ENCODE measurements at regions not wholly inside any gene's neighbourhood (a gene's known extent, or its start where the extent isn't known, plus 50 kb on each side); places are given as distances from the start of the nearest gene placed in this dataset.

- no peak for DNase-seq
Observed at GRCh38 chr18:39072970-39073369, 1507.4 kb upstream of the CELF4 start.

DNA sequence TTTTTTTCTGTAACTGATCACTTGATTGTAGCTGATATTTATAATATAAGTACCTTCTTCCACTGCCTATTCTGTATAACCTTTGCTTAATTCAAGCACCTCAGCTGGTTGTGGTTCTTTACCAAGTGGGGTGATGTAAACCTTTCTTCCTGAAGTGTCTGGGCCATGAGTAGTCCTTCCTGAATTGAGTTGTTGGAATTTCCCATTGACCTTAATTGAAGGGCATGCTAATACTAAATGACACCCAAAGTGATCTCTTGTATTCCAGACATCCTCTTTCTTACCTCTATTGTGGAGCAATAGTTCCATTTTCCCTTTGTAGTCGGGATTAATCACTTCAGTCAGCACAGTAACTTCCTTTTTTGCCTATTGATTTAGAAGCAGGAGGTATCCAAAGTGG, 1496.8 kb upstream of the CELF4 start:
- no peak for DNase-seq

DNA sequence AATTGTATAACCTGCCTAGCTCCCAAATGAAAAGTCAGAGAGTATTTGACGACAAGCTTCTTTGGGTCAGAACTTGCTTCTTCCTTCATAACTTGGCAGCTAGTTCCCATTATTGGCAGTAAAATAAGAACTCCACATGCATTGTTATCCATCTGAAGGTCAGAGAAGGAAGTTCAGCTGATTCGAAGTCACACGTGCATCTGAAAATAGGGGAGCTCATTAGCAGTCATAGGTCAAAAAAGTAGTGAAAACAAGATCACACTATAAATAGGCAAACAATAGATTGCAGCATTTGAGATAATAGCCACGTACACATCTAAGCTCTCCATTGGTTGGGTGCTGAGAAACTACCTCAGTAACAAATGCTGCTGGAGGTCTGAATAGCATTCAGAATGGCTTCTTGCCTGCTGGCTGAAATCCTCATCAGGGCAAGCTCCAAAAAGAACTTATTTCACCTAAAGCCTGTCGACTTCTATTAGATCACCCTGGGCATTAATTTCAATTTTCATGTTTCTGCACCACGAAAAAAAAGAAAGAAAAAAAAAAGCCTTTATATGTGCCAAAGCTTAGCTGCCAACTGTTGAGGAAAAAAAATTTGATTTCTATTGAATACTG, 1492.9 kb upstream of the CELF4 start:
- no peak for DNase-seq

DNA sequence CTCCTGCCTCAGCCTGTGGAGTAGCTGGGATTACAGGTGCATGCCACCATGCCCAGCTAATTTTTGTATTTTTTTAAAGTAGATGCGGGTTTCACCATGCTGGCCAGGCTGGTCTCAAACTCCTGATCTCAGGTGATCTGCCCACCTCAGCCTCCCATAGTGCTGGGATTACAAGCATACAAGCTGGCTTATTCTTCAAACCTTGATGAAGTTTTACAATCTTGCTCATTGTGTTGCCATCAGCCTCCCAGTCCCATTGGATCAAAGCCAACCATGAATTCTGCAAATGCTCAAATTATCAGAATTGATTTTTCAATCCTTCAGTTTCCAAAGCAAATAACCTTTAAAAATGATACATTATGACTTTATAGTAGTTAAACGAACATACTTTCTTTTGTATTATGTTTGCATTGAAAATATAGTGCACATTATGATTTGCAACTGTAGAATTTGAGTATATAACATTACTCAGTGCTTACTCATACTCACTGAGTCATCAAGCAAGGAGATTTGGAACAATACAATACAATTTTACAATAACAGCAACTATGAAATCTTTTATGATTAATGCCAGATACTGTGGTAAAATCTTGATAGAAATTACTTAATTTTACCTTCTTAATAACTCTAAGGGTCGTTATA, 1491.9 kb upstream of the CELF4 start:
- DNase-seq = no peak

- DNase-seq = no peak
Observed at GRCh38 chr18:39053571-39053970, 1488.0 kb upstream of the CELF4 start.

DNA sequence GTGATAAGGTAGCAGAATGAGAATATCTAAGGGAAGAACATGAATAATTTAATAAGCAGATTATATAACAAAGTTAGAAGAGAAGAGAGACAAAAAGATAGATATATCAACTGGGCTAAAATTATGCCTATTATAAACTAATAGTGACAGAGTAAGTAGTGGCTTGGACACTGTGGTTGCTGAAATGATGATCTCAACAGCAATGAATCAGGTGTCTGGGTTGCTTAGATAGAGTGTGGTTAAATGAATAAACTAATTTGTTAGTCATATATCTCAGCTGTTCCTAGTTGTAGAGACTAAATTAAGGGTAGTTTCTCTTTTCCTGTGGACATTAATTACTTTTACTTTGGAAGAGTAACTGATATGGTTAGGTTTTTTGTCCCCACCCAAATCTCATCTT, 1485.4 kb upstream of the CELF4 start:
- no peak for DNase-seq

DNA sequence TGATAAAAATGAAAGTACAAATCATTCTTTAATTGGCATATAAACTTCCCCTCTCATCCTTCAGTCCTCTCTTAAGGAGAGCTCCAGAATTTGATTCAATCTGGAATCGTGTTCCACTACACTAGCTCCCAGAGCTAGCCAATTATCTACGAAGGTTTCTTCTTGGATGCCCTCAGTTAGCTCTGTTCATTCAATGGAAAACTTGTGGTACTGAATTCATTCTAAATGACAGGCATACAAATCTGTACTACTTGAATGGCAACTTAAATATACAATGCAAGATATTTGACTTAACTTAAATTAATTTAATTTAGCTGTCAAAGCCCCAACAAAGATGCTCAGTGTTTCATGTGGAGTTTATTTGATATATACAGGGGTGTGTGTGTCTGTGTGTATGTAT, 1474.2 kb upstream of the CELF4 start:
- DNase-seq = no peak

- no peak for DNase-seq
Observed at GRCh38 chr18:39037925-39038324, 1472.3 kb upstream of the CELF4 start.

GRCh38 chr18:39033312-39033711, 1467.7 kb upstream of the CELF4 start:
- no peak for DNase-seq

DNA sequence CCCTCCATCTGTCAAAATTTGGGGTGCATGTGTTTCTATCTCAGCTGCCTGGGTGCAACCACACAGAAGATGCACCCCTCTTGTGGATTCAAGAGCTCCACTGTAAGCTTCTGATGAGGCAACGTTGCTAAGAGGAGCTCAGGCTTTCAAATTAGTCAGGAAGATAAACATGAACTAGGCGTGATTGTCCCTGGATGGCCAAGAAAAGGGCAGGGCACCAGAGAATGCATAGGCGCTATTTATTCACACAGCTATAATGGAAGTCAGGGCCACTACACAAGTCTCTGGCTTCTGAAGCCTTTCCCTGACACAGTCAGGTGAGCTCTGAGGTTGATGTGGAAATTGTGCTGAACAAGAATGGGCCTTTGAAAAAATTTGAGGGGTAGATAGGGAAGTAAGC, 1466.0 kb upstream of the CELF4 start:
- DNase-seq = no peak

- no peak for DNase-seq
Observed at GRCh38 chr18:39030124-39030655, 1464.6 kb upstream of the CELF4 start.

GRCh38 chr18:39025531-39025930, 1459.9 kb upstream of the CELF4 start:
- DNase-seq = no peak

GRCh38 chr18:39019989-39020388, 1454.4 kb upstream of the CELF4 start:
- DNase-seq = no peak

DNA sequence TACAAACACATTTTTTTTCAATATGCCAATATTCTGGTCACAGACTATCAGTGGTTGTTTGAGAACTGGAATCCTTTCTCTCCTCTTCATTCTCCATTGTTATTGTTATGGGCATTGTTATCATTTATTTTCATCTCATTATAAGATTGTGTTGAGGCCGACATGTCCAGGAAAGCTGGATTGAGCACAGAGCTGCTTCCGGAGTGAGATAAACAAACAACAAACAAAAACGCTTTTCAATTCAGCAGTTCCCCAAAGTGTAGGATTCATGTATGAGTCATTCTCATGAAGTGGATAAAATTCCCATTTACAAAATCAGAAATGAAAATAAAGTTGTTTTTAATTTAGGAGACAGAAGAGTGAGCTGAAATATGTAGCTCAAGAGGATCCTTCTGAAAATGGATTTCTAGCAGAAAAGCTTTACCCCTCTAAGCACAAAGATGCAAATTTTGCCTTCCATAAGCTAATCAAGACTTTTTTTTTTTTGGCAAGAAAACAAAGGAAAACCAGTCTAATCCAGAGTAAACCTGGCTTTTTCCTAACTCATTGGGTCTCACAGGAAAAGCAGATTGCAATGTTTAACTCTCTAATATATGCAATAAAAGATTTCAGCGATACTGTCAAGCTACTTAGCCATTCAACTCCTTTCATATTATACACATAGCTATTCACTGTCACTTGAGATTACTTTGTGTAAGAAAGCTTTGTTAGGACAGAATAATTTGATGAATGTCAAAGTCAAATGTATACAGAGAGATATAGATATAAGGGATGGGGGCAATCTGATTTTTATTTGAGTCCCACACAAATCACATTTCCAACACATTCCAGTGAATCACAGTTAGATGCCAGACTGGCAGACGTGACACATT, 1441.7 kb upstream of the CELF4 start:
- DNase-seq = no peak

- no peak for DNase-seq
Observed at GRCh38 chr18:38996056-38996455, 1430.5 kb upstream of the CELF4 start.

- no peak for DNase-seq
Observed at GRCh38 chr18:38993342-38993741, 1427.7 kb upstream of the CELF4 start.

DNA sequence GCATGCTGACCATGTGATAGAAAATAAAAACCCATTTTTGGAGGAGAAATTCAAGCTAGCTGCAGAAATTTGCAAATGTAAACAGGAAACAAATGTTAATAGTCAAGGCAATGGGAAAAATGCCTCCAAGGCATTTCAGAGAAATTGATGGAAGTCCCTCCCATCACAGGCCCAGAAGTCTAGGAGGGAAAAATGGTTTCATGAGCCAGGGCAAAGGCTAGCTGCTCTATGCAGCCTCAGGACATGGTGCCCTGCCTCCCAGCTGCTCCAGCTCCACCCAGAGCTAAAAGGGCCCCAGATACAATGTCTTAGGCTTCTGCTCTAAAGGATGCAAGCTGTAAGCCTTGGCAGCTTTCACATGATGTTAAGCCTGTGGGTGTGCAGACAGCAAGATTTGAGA, 1419.4 kb upstream of the CELF4 start:
- no peak for DNase-seq

DNA sequence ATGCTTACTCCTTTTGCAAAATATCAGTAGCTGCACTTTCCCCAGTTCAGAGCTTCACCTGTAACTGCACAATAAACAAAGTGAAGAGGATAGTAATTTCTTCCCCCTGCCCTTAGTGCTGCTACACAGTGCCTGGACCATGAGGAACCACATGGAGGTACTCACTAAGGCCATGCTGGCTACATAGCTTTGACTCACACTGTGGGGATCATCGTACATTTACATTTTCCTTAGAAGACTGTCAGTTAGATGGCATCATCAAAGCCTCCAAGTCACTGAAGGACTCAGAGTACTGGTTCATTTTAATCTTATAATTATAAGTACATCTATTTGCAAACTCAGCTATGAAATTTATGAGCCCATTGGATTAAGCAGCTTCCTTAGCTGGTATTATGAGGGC, 1416.5 kb upstream of the CELF4 start:
- DNase-seq = no peak

DNA sequence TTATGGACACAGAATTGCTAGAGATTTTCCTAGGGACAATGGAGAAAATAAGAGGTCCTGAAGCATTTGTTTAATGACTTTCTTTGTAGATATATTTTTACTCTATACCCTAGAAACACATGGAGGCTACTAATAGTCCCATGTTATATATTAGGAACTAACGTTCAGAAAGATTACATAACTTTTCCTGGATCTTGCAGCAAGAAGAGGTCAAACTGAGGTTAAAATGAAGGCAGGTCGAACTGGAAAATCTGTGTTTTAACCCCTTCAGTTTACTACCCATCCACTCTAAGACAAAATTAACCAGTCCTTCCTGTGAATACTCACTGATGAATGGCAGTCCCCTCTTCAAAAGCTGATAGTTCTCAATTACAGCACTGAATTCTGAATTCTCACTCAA, 1415.8 kb upstream of the CELF4 start:
- no peak for DNase-seq

DNA sequence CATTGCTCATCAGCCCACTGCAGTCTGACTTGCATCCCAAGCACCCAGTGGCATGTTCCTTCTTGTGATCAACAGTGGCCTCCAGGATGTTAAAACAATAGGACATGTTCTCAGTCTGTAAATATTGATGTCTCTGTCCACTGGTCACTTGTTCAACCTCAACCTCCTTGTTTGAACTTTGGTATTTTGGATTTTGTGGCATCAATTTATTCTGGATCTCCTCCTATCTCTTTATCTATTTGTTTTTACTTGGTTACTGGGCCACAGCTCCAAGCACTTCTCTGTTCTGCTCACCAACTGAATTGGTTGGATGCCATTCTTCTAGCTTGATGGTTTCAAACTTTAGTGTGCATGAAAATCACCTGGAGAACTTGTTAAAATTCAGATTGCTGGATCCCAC, 1414.8 kb upstream of the CELF4 start:
- DNase-seq = no peak

- no peak for DNase-seq
Observed at GRCh38 chr18:38972571-38972970, 1407.0 kb upstream of the CELF4 start.

GRCh38 chr18:38971881-38972280, 1406.3 kb upstream of the CELF4 start:
- DNase-seq = no peak

GRCh38 chr18:38966841-38967240, 1401.2 kb upstream of the CELF4 start:
- no peak for DNase-seq

Measured in stimulated activated CD4-positive, alpha-beta T cell treated with anti-CD3 and anti-CD28 coated beads, Interleukin-1b, Interleukin-23, amount 100 ng/mL, for 48 hours (primary cell).